Renal pelvis (tissue), 1 donor: ENCODE measurements at regions not wholly inside any gene's neighbourhood (a gene's known extent, or its start where the extent isn't known, plus 50 kb on each side); places are given as distances from the start of the nearest gene placed in this dataset.
"Not testable (repeated sequence)": the region's sequence is repeated elsewhere in the genome, so short reads cannot be mapped to it uniquely, and the experiment has no call there.

Experiments
- DNase-seq: peaks from one replicate; pipeline ENCODE4 v3.0.0-alpha.2; 2013

DNA sequence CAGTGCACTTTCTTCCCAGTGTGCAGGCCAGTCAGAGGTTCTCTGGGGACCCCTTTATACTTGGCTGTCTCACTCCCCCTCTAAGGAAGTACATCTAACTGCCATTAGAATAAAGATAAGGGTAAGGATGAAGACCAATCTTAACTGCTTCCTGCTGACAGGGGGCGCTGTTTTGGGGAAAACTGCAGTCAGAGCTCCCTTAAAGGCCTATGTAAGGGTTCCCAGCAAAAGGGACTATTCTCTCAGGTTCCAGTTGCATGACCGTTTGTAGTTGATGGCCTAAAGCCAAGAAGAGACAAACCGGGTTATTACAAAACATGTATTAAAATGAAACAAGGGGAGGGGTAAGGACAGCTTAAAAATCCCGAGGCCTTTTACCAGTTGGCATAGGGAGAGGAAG, 115.6 kb upstream of the SPIN4 start:
- DNase-seq, result no peak

DNA sequence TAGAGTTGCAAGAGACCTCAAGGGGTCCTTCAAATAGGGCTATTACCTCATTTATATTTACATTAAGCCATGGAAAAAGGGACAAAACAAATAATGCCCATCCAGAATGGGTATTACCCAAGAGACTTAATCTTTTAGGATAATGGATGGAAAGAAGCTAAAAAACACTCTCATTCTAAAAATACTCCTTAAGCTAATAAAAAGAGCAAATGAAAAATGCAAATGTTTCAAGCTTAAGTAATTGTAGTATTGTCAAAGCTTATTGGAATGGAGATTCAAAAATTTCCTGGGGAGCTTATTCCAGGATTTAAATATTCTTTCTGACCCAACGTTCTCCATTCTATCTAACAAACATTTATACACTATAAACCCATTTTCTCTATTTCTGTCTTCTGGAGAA, 107.8 kb upstream of the SPIN4 start:
- DNase-seq, result no peak

DNA sequence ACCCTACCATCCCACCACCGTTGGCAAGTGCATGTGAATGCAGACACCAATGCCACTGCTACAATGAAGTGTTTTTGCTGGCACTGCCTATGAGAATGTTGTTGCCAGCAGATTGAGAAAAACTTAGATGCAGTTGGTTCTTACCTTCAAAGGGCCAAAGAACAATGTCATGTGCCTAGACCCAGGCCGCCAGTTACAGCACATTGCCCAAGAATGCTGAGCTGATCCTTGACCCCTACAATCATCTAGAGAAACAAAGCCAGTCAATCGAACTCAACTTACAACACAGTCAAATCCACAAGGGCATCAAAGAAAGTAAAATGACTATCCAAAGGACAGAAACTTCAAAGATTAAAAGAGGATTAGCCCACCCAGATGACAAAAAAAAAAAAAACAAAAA, 102.4 kb upstream of the SPIN4 start:
- DNase-seq, result no peak

DNA sequence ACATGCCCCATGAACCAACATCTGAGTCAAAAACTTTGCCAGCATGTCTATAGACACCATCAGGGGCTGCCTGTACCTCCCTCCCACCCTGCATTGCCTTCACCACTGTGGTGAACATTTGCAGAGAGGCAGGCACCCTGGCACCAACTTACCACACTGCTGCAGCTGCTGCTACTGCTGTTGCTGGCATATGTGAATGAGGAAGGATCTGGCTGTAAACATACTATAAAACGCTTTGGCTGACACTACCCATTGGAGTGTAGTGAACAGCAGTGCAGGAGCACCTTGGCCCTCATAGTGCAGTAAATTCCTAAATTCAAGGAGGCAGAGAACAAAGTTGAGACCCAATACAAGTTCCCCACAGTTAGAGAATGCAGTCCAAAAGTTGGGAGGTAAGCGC, 90.6 kb upstream of the SPIN4 start:
- DNase-seq, result no peak

DNA sequence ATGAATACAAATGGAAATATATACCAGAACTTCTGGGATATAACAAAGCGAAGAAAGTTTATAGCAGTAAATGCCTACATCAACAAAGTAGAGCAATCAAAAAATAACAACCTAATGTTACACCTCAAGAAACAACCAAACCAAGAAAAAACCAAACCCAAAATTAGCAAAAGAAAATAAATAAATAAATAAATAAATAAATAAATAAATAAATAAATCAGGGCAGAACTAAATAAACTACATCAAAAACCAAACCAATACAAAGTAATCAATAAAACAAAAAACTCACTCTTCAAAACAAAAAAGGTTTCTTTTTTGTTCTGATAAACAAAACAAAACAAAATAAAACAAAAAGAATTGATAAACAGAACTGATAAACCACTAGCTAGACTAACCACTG, 88.4 kb upstream of the SPIN4 start:
- no peak for DNase-seq

DNA sequence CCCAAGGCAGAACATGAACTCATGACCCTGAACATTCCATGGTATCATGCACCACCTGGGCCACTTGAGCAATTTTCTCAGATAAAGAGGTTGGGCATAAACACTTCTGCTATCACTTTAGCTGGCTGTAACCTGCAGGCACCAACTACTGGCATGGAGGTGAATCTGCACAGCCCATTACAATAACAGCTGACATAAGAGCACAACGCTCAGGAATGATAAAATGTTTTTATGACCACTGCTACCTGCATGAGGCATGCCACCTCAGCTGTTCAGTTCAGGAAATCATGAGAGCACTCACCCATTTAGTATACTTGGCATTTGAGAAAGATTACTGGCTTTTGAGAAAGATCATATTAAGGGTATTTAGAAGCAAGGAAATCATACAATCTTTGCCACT, 85.7 kb upstream of the SPIN4 start:
- DNase-seq, result no peak

DNA sequence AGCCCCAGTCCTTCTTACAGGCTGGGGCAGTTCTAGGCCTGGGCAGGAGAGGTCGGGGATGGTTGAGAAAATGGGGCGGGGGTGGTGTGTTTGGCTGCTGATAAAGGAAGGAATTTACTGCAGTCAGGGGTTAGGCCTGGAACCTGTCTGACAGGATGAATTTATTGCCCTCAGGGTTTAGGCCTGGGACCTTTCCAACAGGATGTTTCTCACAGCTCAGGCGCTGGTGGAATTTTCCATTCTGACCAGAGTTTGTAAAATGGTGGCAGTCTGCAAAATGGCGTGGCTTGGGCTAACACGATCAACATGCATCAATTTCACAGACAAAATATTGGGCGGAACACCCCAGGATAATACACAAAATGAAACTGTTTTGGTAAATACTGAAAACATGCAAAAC, 83.5 kb upstream of the SPIN4 start:
- no peak for DNase-seq

DNA sequence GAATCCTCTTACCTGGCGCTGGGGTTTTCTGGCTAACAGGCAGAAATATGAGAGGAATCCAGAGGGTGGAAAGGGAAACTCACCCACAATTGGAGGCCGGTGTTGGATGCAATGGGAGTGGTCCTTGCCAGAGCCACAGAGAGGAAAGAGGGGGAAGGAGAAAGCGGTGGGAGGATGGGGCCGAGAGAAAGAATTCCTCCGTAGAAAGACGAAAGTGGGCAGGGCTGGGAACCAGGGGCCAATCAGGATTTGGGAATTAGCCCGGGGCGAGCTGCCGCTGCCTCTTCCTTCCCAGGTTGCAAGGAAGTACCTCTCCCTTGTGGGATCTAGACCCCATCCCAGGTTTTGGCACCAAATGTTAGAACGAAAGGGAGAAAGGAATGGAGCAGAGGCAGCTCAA, 83.1 kb upstream of the SPIN4 start:
- DNase-seq, result no peak

DNA sequence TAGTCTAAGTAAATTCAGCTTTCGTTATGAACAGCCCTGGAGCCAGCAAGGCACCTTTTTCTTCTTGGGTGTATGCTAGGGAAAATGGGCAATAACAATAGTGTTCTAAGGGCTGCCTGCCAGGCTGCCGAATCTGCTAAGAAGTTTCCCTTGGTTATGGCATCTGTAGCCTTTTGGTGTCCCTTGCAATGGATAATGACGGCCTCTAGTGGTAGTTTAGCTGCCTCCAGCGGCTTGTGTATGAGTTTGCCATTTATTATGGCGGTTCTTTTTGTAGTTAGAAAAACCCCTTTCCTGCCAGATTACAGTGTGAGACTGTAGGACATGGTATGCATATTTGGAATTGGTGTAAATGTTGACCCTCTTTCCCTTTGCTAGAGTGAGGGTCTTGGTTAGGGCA, 78.9 kb upstream of the SPIN4 start:
- DNase-seq, result no peak

DNA sequence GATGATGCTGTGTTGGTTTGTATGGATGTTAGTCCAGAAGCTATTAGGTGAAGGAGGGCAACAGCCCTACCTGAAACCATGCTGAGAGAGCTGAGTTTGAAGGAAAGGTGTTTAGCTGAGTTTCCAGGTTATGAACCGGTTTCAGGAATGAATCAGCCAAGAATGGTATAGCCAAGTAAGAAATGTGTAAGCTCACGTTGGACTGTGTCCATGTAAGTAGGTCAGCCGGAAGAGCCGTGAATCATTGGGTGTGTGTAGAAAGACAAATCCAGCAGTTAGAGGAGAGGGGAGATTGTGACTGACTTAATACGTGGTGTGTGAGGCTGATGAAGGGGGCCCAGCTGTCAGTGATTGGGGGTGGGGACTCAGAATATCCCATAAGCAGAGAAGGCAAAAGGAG, 77.2 kb upstream of the SPIN4 start:
- no peak for DNase-seq

DNA sequence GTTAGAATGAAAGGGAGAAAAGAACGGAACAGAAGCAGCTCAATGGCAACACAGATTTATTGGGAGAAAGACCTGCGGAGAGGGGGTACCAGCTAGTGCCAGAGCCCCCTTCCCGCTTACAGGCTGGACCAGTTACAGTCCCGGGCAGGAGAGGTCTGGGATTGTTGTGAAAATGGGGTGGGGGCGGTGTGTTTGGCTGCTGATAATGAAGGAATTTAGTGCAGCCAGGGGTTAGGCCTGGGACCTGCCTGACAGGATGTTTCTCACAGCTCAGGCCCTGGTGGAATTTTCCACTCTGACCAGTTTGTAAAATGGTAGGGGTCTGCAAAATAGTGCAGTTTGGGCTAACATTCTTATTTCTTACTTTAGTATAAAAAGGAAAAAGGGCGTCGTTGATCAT, 75.4 kb upstream of the SPIN4 start:
- no peak for DNase-seq

DNA sequence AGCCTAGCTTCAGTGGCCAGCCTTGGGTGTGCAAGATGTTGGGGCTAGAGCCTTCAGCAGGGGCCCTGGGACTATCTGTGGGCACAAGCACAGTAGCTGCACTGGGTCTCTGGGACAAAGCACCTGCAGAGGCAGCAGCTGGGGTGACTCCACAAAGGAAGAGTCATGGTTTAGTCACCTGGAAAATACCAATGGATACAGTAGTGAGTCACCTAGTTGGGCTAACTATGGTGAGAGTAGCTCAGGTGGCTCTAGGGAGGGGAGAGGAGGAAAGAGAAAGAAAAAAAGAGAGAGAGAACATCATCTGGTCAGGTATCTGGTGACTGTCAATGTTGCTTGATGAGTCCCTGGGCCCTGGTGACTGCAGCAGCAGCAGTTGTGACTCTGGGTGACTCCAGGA, 72.9 kb upstream of the SPIN4 start:
- no peak for DNase-seq

DNA sequence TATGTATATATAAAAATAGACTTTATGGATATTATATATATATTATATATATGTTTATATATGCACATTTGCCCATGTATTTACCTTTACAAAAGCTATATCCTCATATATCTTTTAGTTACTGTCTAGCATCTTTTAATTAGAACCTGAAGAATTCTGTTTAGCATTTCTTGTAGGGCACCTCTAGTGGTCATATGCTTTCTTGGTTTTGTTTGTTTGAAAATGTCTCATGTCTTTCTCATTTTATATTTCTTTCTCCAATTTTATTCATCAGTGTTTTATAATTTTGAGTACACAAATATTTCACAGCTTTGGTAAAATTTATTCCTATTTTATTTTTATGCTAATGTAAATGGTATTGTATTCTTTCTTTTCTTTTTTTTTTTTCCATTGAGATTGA, 70.3 kb upstream of the SPIN4 start:
- no peak for DNase-seq

DNA sequence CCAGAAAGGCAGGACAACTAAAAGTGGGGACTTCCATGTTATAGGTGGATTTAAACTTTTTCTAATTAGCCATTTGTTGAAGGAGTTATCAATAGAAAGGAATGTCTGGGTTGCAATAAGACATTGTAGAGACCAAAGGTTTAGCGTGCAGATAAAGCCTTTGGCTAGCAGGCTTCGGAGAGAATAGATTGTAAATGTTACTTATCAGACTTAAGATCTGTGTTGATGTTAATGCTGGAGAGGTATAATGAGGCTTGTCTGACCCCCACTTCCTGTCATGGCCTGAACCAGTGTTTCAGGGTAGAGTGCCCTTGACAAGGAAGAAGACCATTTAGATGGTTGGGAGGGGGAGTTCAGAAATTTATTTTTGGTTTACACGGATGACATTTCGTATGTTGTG, 67.1 kb upstream of the SPIN4 start:
- DNase-seq, result no peak

DNA sequence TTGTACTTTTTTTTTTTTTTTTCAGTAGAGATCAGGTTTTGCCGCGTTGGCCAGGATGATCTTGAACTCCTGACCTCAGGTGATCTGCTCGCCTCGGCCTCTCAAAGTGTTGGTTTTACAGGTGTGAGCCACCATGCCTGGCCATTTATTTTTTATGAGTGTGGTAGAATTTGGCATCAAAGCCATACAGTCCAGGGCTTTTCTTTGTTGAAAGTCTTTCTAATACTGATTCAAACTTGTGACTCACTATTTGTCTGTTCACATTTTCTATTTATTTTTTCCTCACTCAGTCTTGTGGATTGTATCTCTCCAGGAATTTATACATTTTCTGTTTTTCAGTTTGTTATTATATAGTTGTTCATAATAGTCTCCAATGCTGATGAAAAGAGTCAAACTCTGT, 66.5 kb upstream of the SPIN4 start:
- DNase-seq, result no peak

DNA sequence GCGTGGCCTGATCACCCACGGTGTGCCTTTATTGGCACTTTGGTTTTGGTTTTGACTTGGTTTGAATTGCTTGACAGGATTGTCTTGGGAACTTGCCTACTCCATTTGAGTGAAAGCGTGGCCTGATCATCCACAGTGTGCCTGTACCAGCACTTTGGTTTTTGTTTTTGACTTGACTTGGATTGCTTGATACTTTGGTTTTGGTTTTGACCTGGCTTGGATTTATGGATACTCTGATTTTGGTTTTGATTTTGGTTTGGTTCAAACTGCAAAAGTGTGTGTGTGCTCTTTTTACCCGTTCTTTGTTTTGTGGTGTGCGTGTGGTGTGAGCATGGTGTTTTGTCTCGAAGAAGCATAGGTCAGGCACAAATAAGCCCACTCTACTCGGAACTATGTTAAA, 58.8 kb upstream of the SPIN4 start:
- not testable (repeated sequence) for DNase-seq

DNA sequence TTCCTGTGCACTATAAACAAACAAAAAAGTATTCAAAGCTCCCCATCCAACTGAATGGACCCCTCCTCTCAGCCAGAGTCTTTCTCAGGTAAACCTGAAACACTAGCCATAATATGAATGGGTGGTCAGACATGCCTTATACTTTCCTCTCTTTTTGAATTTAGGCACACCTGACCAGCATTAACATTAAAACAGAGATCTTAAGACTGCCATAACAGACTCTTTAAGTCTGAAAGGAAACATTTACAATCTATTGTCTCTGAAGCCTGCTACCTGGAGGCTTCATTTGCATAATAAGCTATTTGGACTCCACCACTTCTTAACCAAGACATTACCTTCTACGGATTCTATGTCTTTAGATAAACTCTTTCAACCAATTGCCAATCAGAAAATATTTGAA, 56.9 kb upstream of the SPIN4 start:
- no peak for DNase-seq

DNA sequence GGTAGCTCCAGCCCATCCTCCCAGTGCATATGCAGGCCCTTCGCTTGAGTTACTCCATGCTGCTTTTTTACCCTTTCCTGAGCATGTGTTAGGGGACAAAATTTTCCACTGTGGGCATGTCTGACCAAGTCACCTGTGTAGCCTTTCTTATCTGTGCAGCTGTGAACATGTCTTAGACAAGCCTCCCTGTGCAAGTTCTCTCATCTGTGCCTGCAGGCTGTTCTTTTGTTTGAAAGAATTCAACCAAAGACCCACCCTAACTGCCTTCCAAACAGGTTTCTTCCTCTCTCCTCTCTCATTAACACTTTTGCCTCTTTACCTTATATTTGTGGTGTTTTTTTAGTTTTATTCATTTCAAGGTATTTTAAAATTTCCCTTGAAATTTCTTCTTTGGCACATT, 53.2 kb upstream of the SPIN4 start:
- DNase-seq, result no peak

DNA sequence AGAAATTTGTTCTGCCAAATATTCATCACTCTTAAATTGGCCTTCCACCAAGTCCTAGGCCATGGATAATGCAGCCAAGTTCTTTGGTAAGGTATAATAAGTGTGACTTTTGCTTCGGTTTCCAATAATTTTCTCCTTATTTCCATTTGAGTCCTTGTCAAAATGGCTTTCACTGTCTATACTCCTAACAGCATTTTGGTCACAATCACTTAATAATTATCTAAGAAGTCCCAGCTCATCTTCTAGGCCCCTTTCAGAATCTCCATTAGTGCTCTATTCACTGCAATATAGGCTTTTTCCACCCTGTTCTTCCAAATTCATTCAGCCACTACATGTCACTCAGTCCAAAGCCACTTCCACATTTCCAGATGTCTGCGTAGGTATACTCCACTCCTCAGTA, 51.0 kb upstream of the SPIN4 start:
- no peak for DNase-seq
